GM23338 (cell line): ENCODE measurements at regions not wholly inside any gene's neighbourhood (a gene's known extent, or its start where the extent isn't known, plus 50 kb on each side); places are given as distances from the start of the nearest gene placed in this dataset.

Source experiments
- ATAC-seq: fragments of 200-7000 bp; cut with Tn5 transposase; 3 replicates; pipeline ENCODE4 v1.9.1; 2020
- DNase-seq: peaks from one replicate; pipeline ENCODE4 v3.0.0-alpha.2; 2015; ENCODE audit warnings: low spot score
- H2AFZ ChIP-seq: fragments of 200-600 bp; sonication (generic); 2 replicates; pipeline ENCODE4 v1.8.0; 2016; ENCODE audit warnings: antibody characterized with exemption, mild to moderate bottlenecking, moderate library complexity
- H3F3A ChIP-seq: fragments of 200-600 bp; sonication (generic); replicated peaks from 2 replicates; pipeline ENCODE4 v1.8.0; 2017; ENCODE audit warnings: antibody characterized with exemption, mixed run types, low read depth
- H3K27ac ChIP-seq: fragments of 200-600 bp; sonication (generic); 2 replicates; pipeline ENCODE4 v1.6.1; 2016; ENCODE audit warnings: low read depth
- H3K27me3 ChIP-seq: fragments of 200-600 bp; sonication (generic); 2 replicates; pipeline ENCODE4 v1.8.0; 2016; ENCODE audit warnings: mild to moderate bottlenecking, mixed run types, moderate library complexity; ENCODE audit not compliant: insufficient read depth
- H3K36me3 ChIP-seq: fragments of 200-600 bp; sonication (generic); 2 replicates; pipeline ENCODE4 v1.8.0; 2016; ENCODE audit warnings: mild to moderate bottlenecking; ENCODE audit not compliant: insufficient read depth
- H3K4me1 ChIP-seq: fragments of 200-600 bp; sonication (generic); 2 replicates; pipeline ENCODE4 v1.8.0; 2016; ENCODE audit warnings: mild to moderate bottlenecking, moderate library complexity; ENCODE audit not compliant: insufficient read depth
- H3K4me2 ChIP-seq: fragments of 200-600 bp; sonication (generic); 2 replicates; pipeline ENCODE4 v1.7.1; 2017; ENCODE audit warnings: mixed run types
- H3K4me3 ChIP-seq: fragments of 200-600 bp; sonication (generic); 2 replicates; pipeline ENCODE4 v1.6.1; 2016; ENCODE audit warnings: mixed run types
- H3K79me2 ChIP-seq: fragments of 200-600 bp; sonication (generic); replicated peaks from 2 replicates; pipeline ENCODE4 v1.8.0; 2017; ENCODE audit warnings: mild to moderate bottlenecking; ENCODE audit not compliant: insufficient read depth
- H3K9me2 ChIP-seq: fragments of 200-600 bp; sonication (generic); 2 replicates; pipeline ENCODE4 v1.8.0; 2017; ENCODE audit not compliant: insufficient read depth
- H4K20me1 ChIP-seq: fragments of 200-600 bp; sonication (generic); replicated peaks from 2 replicates; pipeline ENCODE4 v1.8.0; 2017; ENCODE audit warnings: mild to moderate bottlenecking; ENCODE audit not compliant: insufficient read depth
- H3K27ac Mint-ChIP-seq: 2 replicates; pipeline ENCODE4 v1.8.0; 2020; ENCODE audit warnings: inconsistent platforms, mild to moderate bottlenecking, moderate library complexity, mixed read lengths
- H3K27me3 Mint-ChIP-seq: 3 replicates; pipeline ENCODE4 v1.8.0; 2022; ENCODE audit warnings: low read depth, mild to moderate bottlenecking, moderate library complexity, mixed read lengths, inconsistent platforms; ENCODE audit not compliant: insufficient read depth, poor library complexity
- H3K36me3 Mint-ChIP-seq: 3 replicates; pipeline ENCODE4 v1.8.0; 2021; ENCODE audit warnings: low read depth, mild to moderate bottlenecking, inconsistent platforms, moderate library complexity, mixed read lengths
- H3K4me1 Mint-ChIP-seq: 3 replicates; pipeline ENCODE4 v1.8.0; 2020; ENCODE audit warnings: mild to moderate bottlenecking, inconsistent platforms, mixed read lengths
- H3K4me3 Mint-ChIP-seq: 3 replicates; pipeline ENCODE4 v1.8.0; 2021; ENCODE audit warnings: moderate library complexity, mild to moderate bottlenecking, inconsistent platforms, mixed read lengths
- H3K9me3 Mint-ChIP-seq: 3 replicates; pipeline ENCODE4 v1.8.0; 2020; ENCODE audit warnings: moderate library complexity, mild to moderate bottlenecking, inconsistent platforms, mixed read lengths
- CREB1 ChIP-seq: fragments of 250-450 bp; sonication (Bioruptor Pico); IDR thresholded peaks from 2 replicates; pipeline ENCODE4 v1.5.0; 2020; ENCODE audit warnings: low read depth, mild to moderate bottlenecking, moderate library complexity
- EZH2 ChIP-seq: fragments of 200-600 bp; sonication (generic); IDR thresholded peaks from one replicate; pipeline ENCODE4 v1.8.0; 2017; ENCODE audit warnings: antibody characterized with exemption, mild to moderate bottlenecking, low read depth; ENCODE audit not compliant: unreplicated experiment
- EZH2phosphoT487 ChIP-seq: fragments of 200-600 bp; sonication (generic); IDR thresholded peaks from one replicate; pipeline ENCODE4 v1.8.1; 2018; ENCODE audit warnings: antibody characterized with exemption; ENCODE audit not compliant: unreplicated experiment
- JUNB ChIP-seq: IDR thresholded peaks from one replicate; pipeline ENCODE4 v1.6.1; 2016; ENCODE audit warnings: antibody characterized with exemption; ENCODE audit not compliant: unreplicated experiment
- NANOG ChIP-seq: IDR thresholded peaks from 2 replicates; pipeline ENCODE4 v1.6.1; 2016; ENCODE audit warnings: antibody characterized with exemption, borderline replicate concordance
- POLR2AphosphoS5 ChIP-seq: IDR thresholded peaks from 2 replicates; pipeline ENCODE4 v1.6.1; 2016; ENCODE audit warnings: antibody characterized with exemption, low read depth
- STAT1 ChIP-seq: IDR thresholded peaks from one replicate; pipeline ENCODE4 v1.6.1; 2016; ENCODE audit warnings: antibody characterized with exemption; ENCODE audit not compliant: unreplicated experiment
- ZNF114 ChIP-seq: fragments of 250-450 bp; sonication (Bioruptor Pico); IDR thresholded peaks from 2 replicates; pipeline ENCODE4 v1.5.0; 2020; ENCODE audit warnings: mild to moderate bottlenecking, moderate library complexity
- ZNF331 ChIP-seq: fragments of 250-450 bp; sonication (Bioruptor Pico); IDR thresholded peaks from 2 replicates; pipeline ENCODE4 v1.5.0; 2020; ENCODE audit warnings: low read depth, mild to moderate bottlenecking, moderate library complexity
- TF ChIP-seq, protein P1 (sequence below): IDR thresholded peaks from 2 replicates; pipeline ENCODE4 v1.6.1; 2016; ENCODE audit warnings: antibody characterized with exemption
- TF ChIP-seq, protein P2 (sequence below): IDR thresholded peaks from one replicate; pipeline ENCODE4 v1.6.1; 2018; ENCODE audit warnings: antibody characterized with exemption; ENCODE audit not compliant: unreplicated experiment
- TF ChIP-seq, protein P3 (sequence below), 2 experiments: fragments of 200-600 bp in 1 of 2; sonication (generic) in 1 of 2; conservative IDR thresholded peaks; 2 replicates each; pipeline versions ENCODE4 v1.5.1 to v1.6.1; 2016 to 2017; ENCODE audit warnings: antibody characterized with exemption in 2 of 2, low read depth in 2 of 2, mild to moderate bottlenecking in 2 of 2, moderate library complexity in 1 of 2
- TF ChIP-seq, protein P4 (sequence below): fragments of 250-450 bp; sonication (Bioruptor Pico); IDR thresholded peaks from 2 replicates; pipeline ENCODE4 v1.5.0; 2020; ENCODE audit warnings: mild to moderate bottlenecking, moderate library complexity

DNA sequence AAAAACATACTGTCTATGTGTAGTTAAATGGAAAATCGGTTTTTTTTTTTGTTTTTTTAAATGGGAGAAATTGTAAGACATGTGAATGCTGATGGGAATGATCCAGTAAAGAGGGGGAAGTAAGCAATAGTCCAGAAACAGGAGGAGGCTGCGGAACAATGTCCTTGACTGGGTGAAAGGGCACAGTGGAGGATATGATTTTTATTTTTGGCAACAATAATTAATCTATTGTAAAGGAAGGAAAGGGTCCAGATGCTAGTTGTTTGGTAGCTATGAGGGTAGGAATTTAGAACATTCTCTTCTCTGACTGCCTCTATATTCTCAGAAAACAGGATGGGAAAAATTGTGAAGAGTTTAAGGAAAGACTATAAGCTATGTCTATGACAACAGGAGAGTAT, 76.6 kb downstream of the RPL10L start:
- H3K36me3 Mint-ChIP-seq: no peaks in the 10 kb centered on the region
- no peaks in the 10 kb centered on the region for H3F3A ChIP-seq
- no peak overlapping the region for H3K4me3 Mint-ChIP-seq
- no peaks in the 10 kb centered on the region for H3K9me2 ChIP-seq
- peaks cover 2% of the 10 kb centered on the region for H3K27me3 Mint-ChIP-seq
- no peaks in the 10 kb centered on the region for H3K79me2 ChIP-seq
- no peaks in the 10 kb centered on the region for H4K20me1 ChIP-seq
- peaks cover 5% of the 10 kb centered on the region; the same call in 1 of the 3 replicates for H3K4me1 Mint-ChIP-seq
- no peaks in the 10 kb centered on the region for H3K9me3 Mint-ChIP-seq
- TF ChIP-seq CREB1 (CRISPR knock-in tag): no peak
- TF ChIP-seq ZNF114 (CRISPR knock-in tag): no peak
- TF ChIP-seq, protein P1, sequence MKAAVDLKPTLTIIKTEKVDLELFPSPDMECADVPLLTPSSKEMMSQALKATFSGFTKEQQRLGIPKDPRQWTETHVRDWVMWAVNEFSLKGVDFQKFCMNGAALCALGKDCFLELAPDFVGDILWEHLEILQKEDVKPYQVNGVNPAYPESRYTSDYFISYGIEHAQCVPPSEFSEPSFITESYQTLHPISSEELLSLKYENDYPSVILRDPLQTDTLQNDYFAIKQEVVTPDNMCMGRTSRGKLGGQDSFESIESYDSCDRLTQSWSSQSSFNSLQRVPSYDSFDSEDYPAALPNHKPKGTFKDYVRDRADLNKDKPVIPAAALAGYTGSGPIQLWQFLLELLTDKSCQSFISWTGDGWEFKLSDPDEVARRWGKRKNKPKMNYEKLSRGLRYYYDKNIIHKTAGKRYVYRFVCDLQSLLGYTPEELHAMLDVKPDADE: no peak
- TF ChIP-seq, protein P2, sequence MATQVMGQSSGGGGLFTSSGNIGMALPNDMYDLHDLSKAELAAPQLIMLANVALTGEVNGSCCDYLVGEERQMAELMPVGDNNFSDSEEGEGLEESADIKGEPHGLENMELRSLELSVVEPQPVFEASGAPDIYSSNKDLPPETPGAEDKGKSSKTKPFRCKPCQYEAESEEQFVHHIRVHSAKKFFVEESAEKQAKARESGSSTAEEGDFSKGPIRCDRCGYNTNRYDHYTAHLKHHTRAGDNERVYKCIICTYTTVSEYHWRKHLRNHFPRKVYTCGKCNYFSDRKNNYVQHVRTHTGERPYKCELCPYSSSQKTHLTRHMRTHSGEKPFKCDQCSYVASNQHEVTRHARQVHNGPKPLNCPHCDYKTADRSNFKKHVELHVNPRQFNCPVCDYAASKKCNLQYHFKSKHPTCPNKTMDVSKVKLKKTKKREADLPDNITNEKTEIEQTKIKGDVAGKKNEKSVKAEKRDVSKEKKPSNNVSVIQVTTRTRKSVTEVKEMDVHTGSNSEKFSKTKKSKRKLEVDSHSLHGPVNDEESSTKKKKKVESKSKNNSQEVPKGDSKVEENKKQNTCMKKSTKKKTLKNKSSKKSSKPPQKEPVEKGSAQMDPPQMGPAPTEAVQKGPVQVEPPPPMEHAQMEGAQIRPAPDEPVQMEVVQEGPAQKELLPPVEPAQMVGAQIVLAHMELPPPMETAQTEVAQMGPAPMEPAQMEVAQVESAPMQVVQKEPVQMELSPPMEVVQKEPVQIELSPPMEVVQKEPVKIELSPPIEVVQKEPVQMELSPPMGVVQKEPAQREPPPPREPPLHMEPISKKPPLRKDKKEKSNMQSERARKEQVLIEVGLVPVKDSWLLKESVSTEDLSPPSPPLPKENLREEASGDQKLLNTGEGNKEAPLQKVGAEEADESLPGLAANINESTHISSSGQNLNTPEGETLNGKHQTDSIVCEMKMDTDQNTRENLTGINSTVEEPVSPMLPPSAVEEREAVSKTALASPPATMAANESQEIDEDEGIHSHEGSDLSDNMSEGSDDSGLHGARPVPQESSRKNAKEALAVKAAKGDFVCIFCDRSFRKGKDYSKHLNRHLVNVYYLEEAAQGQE: no peak
- TF ChIP-seq, protein P3, sequence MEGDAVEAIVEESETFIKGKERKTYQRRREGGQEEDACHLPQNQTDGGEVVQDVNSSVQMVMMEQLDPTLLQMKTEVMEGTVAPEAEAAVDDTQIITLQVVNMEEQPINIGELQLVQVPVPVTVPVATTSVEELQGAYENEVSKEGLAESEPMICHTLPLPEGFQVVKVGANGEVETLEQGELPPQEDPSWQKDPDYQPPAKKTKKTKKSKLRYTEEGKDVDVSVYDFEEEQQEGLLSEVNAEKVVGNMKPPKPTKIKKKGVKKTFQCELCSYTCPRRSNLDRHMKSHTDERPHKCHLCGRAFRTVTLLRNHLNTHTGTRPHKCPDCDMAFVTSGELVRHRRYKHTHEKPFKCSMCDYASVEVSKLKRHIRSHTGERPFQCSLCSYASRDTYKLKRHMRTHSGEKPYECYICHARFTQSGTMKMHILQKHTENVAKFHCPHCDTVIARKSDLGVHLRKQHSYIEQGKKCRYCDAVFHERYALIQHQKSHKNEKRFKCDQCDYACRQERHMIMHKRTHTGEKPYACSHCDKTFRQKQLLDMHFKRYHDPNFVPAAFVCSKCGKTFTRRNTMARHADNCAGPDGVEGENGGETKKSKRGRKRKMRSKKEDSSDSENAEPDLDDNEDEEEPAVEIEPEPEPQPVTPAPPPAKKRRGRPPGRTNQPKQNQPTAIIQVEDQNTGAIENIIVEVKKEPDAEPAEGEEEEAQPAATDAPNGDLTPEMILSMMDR (conservative IDR thresholded peaks at IDR 0.05; ENCODE audit: low read depth in 2 of 2): no peak
- no peak for TF ChIP-seq EZH2phosphoT487
- no peak for TF ChIP-seq STAT1
- TF ChIP-seq NANOG: no peak
- no peak for TF ChIP-seq POLR2AphosphoS5
- no peak for TF ChIP-seq ZNF331 (CRISPR knock-in tag)
- TF ChIP-seq, protein P4, sequence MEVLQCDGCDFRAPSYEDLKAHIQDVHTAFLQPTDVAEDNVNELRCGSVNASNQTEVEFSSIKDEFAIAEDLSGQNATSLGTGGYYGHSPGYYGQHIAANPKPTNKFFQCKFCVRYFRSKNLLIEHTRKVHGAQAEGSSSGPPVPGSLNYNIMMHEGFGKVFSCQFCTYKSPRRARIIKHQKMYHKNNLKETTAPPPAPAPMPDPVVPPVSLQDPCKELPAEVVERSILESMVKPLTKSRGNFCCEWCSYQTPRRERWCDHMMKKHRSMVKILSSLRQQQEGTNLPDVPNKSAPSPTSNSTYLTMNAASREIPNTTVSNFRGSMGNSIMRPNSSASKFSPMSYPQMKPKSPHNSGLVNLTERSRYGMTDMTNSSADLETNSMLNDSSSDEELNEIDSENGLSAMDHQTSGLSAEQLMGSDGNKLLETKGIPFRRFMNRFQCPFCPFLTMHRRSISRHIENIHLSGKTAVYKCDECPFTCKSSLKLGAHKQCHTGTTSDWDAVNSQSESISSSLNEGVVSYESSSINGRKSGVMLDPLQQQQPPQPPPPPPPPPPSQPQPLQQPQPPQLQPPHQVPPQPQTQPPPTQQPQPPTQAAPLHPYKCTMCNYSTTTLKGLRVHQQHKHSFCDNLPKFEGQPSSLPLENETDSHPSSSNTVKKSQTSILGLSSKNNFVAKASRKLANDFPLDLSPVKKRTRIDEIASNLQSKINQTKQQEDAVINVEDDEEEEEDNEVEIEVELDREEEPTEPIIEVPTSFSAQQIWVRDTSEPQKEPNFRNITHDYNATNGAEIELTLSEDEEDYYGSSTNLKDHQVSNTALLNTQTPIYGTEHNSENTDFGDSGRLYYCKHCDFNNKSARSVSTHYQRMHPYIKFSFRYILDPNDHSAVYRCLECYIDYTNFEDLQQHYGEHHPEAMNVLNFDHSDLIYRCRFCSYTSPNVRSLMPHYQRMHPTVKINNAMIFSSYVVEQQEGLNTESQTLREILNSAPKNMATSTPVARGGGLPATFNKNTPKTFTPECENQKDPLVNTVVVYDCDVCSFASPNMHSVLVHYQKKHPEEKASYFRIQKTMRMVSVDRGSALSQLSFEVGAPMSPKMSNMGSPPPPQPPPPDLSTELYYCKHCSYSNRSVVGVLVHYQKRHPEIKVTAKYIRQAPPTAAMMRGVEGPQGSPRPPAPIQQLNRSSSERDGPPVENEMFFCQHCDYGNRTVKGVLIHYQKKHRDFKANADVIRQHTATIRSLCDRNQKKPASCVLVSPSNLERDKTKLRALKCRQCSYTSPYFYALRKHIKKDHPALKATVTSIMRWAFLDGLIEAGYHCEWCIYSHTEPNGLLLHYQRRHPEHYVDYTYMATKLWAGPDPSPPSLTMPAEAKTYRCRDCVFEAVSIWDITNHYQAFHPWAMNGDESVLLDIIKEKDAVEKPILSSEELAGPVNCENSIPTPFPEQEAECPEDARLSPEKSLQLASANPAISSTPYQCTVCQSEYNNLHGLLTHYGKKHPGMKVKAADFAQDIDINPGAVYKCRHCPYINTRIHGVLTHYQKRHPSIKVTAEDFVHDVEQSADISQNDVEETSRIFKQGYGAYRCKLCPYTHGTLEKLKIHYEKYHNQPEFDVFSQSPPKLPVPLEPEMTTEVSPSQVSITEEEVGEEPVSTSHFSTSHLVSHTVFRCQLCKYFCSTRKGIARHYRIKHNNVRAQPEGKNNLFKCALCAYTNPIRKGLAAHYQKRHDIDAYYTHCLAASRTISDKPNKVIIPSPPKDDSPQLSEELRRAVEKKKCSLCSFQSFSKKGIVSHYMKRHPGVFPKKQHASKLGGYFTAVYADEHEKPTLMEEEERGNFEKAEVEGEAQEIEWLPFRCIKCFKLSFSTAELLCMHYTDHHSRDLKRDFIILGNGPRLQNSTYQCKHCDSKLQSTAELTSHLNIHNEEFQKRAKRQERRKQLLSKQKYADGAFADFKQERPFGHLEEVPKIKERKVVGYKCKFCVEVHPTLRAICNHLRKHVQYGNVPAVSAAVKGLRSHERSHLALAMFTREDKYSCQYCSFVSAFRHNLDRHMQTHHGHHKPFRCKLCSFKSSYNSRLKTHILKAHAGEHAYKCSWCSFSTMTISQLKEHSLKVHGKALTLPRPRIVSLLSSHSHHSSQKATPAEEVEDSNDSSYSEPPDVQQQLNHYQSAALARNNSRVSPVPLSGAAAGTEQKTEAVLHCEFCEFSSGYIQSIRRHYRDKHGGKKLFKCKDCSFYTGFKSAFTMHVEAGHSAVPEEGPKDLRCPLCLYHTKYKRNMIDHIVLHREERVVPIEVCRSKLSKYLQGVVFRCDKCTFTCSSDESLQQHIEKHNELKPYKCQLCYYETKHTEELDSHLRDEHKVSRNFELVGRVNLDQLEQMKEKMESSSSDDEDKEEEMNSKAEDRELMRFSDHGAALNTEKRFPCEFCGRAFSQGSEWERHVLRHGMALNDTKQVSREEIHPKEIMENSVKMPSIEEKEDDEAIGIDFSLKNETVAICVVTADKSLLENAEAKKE (CRISPR knock-in tag): no peak
- TF ChIP-seq JUNB: no peak
- TF ChIP-seq EZH2: no peak
- H2AFZ ChIP-seq: no peak overlapping the region
- DNase-seq (no peak), ATAC-seq (no peak)
- H3K4me2 ChIP-seq: no peak overlapping the region
- no peak overlapping the region for H3K4me3 ChIP-seq
- no peak overlapping the region for H3K27ac Mint-ChIP-seq
- H3K27ac ChIP-seq: no peak overlapping the region
- H3K4me1 ChIP-seq: no peaks in the 10 kb centered on the region
- no peaks in the 10 kb centered on the region for H3K27me3 ChIP-seq
- H3K36me3 ChIP-seq: no peaks in the 10 kb centered on the region
